Ishikawa (cell line): ENCODE measurements at regions not wholly inside any gene's neighbourhood (a gene's known extent, or its start where the extent isn't known, plus 50 kb on each side); places are given as distances from the start of the nearest gene placed in this dataset.

Source experiments
- CEBPB ChIP-seq: IDR thresholded peaks from 2 replicates; pipeline ENCODE4 v1.6.1; 2012
- CREB1 ChIP-seq: IDR thresholded peaks from 2 replicates; pipeline ENCODE4 v1.6.1; 2012; ENCODE audit warnings: low read depth
- EGR1 ChIP-seq: IDR thresholded peaks from 2 replicates; pipeline ENCODE4 v1.6.1; 2012
- EP300 ChIP-seq: IDR thresholded peaks from 2 replicates; pipeline ENCODE4 v1.6.1; 2012; ENCODE audit warnings: borderline replicate concordance
- FOXM1 ChIP-seq: IDR thresholded peaks from 2 replicates; pipeline ENCODE4 v1.6.1; 2012; ENCODE audit warnings: low read depth, borderline replicate concordance
- MAX ChIP-seq: IDR thresholded peaks from 2 replicates; pipeline ENCODE4 v1.6.1; 2012
- NFIC ChIP-seq: IDR thresholded peaks from 2 replicates; pipeline ENCODE4 v1.6.1; 2012
- RAD21 ChIP-seq: IDR thresholded peaks from 2 replicates; pipeline ENCODE4 v1.6.1; 2012; ENCODE audit warnings: low read depth
- REST ChIP-seq: IDR thresholded peaks from 2 replicates; pipeline ENCODE4 v1.6.1; 2012; ENCODE audit warnings: low read depth, mild to moderate bottlenecking
- TAF1 ChIP-seq: IDR thresholded peaks from 2 replicates; pipeline ENCODE4 v1.6.1; 2012; ENCODE audit warnings: low read depth, mild to moderate bottlenecking
- TCF12 ChIP-seq: IDR thresholded peaks from 2 replicates; pipeline ENCODE4 v1.6.1; 2012; ENCODE audit warnings: low read depth
- TEAD4 ChIP-seq: IDR thresholded peaks from 2 replicates; pipeline ENCODE4 v1.6.1; 2012
- USF1 ChIP-seq: IDR thresholded peaks from 2 replicates; pipeline ENCODE4 v1.6.1; 2012
- YY1 ChIP-seq: IDR thresholded peaks from 2 replicates; pipeline ENCODE4 v1.6.1; 2012; ENCODE audit warnings: low read depth
- ZBTB7A ChIP-seq: IDR thresholded peaks from 2 replicates; pipeline ENCODE4 v1.6.1; 2012; ENCODE audit warnings: low read depth

- TF ChIP-seq CREB1 (no peak), EP300 (no peak), EGR1 (peak; percentile 52; the same call in 1 of the 2 replicates), TAF1 (no peak), NFIC (no peak), RAD21 (no peak), CEBPB (no peak), YY1 (no peak)
Observed at GRCh38 chr1:47507881-47508701, 70.2 kb downstream of the FOXD2 start.

GRCh38 chr1:47508702-47509431 lies 71.0 kb downstream of the FOXD2 start:
- TF ChIP-seq YY1 (no peak), TEAD4 (no peak), ZBTB7A (no peak), EGR1 (no peak), REST (no peak), TCF12 (no peak), FOXM1 (no peak), CREB1 (no peak), EP300 (no peak), USF1 (no peak), NFIC (no peak), CEBPB (no peak), TAF1 (no peak), RAD21 (no peak)

GRCh38 chr1:47510282-47510811 lies 72.5 kb downstream of the FOXD2 start:
- TF ChIP-seq CREB1 (no peak), RAD21 (no peak)

GRCh38 chr1:47511825-47512224 lies 74.0 kb downstream of the FOXD2 start:
- TF ChIP-seq ZBTB7A: no peak

GRCh38 chr1:47513393-47513792 lies 75.5 kb downstream of the FOXD2 start:
- TF ChIP-seq EGR1: no peak
- TF ChIP-seq TAF1: no peak
- no peak for TF ChIP-seq REST

- no peak for TF ChIP-seq CEBPB
- no peak for TF ChIP-seq FOXM1
- TF ChIP-seq USF1: no peak
- TF ChIP-seq RAD21: no peak
- TF ChIP-seq EGR1: no peak
- no peak for TF ChIP-seq TEAD4
- TF ChIP-seq TAF1: no peak
- no peak for TF ChIP-seq REST
- no peak for TF ChIP-seq CREB1
- TF ChIP-seq TCF12: no peak
- TF ChIP-seq YY1: no peak
- TF ChIP-seq NFIC: no peak
- TF ChIP-seq MAX: no peak
- TF ChIP-seq ZBTB7A: no peak
- no peak for TF ChIP-seq EP300
Observed at GRCh38 chr1:47514229-47514628, 76.4 kb downstream of the FOXD2 start.
